Spleen (tissue), 7 donors: ENCODE measurements at regions not wholly inside any gene's neighbourhood (a gene's known extent, or its start where the extent isn't known, plus 50 kb on each side); places are given as distances from the start of the nearest gene placed in this dataset.

Experiments used
- CTCF ChIP-seq, 11 experiments: fragments of 200-600 bp in 7 of 11; fragments of 450-650 bp in 4 of 11; sonication (generic) in 4 of 11; IDR thresholded peaks in 8 of 11; conservative IDR thresholded peaks in 3 of 11; 1 replicate in 7 of 11; 2 replicates in 4 of 11; pipeline versions ENCODE4 v1.4.0 to v1.8.0; 2016 to 2021; ENCODE audit warnings: antibody characterized with exemption in 11 of 11, inconsistent platforms in 4 of 11, mild to moderate bottlenecking in 1 of 11
- POLR2A ChIP-seq, 3 donors: fragments of 450-650 bp; IDR thresholded peaks; one replicate each; pipeline ENCODE4 v1.5.1; 2017; ENCODE audit warnings: antibody characterized with exemption in 3 of 3, mild to moderate bottlenecking in 1 of 3
- donor health status: DM: no; HTN: no; CAD: no; lungs with moderate emphysema.
- donor health status: DM: no; HTN: no; CAD: no.
- donor health status: DM: no; HTN: no; CAD: no.

DNA sequence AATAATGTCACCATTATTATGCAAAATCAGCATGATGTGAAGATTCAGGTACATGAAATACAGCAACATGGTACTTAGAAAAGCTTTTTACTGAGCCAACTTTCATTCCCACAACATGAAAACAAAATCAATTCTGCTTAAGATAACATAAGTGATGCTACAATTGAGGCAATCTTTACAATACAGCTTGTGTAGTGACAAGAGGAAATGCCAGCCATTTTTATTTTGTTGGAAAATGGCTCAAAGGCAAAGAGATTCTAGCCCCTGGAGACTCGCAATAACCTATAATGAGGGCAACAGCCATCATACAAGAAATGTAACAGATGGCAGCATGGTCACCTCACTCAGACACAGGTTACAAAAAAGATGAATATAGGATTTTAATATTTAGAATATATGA is 560.4 kb downstream of the SPOCK3 start:
- TF ChIP-seq CTCF (IDR thresholded peaks at IDR 0.05 in 8 of 11, conservative IDR thresholded peaks at IDR 0.05 in 3 of 11) (no peak), POLR2A (IDR thresholded peaks at IDR 0.05) (no peak)
